ENCODE measurements at regions not wholly inside any gene's neighbourhood (a gene's known extent, or its start where the extent isn't known, plus 50 kb on each side); places are given as distances from the start of the nearest gene placed in this dataset.
A peak's percentile ranks its signal among the peaks of the same experiment; 100 is the strongest.
"Not testable (repeated sequence)": the region's sequence is repeated elsewhere in the genome, so short reads cannot be mapped to it uniquely, and the experiment has no call there.

DNA sequence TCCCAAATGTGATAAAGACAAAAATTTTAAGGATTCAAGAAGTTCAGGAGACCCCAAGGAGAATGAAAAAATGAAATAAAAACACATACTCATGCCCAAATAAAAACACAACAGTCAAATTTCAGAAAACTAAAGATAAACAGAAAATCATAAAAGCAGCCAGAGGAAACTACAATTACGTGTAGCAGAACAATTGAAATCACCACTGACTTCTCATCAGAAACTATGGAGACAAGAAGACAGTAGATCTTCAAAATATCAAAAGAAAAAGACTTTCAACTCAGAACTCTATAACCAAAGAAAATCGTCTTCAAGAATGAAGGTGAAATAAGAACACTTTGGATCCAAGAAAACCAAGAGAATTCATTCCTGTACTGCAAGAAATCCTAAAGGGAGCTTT, 54.9 kb downstream of the DIO3 start:
- DNase-seq (ENCODE audit: low read depth), result no peak

DNA sequence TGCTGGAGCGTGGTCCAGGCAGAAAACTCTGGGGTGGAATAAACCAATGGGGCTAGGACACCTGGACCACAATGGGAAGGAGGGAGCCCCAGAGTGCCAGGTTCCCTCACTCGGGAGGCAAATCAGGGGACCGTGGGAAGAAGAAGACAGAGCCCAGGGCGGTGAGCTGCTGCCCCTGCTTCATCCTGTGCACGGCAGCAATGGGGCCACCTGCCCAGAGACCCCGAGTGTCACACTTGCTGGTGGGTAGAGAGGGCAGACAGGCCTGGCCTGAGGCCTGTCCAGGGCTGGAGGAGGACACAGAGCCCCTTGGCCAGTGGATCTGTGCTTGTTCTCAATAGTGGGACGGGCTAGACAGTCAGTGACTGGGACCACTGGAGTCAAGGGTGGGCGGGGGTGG, 58.2 kb downstream of the DIO3 start:
- no peak for DNase-seq (ENCODE audit: low read depth)

DNA sequence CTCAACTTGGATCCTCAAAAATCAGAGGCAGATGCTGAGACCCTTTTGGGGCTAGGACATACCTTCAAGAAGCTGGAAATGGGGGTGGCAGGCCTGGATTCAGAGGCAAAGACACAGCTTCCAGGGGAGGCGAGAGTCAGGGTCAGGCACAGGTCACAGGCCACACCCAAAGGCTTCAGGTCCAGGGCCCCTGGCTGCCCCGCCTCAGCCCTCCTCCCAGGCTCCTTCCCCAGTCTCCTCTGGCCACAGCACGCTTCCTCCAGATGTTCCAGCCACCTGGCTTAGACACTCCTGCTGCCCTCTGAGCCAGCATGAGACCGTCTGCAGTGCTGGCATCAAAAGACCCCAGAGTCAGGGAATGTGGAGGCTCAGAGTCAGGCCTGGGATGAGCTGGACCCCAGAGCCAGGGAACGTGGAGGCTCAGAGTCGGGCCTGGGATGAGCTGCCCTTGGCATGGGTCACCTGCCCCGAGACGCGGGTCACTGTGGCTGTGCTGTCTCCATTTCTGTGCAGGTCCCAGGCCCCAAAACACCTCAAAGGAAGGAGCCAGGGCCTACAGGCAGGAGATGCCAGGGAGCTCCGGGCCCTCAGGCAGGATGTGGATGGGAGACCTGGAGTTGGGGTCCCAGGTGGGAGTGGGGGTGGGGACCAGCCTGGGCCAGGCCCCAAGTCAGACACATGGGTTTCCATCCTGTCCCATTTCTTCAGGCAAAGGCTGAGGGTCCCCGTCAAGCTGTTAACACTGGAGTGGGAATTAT, 58.9 kb downstream of the DIO3 start:
- DNase-seq (ENCODE audit: low read depth), result no peak

DNA sequence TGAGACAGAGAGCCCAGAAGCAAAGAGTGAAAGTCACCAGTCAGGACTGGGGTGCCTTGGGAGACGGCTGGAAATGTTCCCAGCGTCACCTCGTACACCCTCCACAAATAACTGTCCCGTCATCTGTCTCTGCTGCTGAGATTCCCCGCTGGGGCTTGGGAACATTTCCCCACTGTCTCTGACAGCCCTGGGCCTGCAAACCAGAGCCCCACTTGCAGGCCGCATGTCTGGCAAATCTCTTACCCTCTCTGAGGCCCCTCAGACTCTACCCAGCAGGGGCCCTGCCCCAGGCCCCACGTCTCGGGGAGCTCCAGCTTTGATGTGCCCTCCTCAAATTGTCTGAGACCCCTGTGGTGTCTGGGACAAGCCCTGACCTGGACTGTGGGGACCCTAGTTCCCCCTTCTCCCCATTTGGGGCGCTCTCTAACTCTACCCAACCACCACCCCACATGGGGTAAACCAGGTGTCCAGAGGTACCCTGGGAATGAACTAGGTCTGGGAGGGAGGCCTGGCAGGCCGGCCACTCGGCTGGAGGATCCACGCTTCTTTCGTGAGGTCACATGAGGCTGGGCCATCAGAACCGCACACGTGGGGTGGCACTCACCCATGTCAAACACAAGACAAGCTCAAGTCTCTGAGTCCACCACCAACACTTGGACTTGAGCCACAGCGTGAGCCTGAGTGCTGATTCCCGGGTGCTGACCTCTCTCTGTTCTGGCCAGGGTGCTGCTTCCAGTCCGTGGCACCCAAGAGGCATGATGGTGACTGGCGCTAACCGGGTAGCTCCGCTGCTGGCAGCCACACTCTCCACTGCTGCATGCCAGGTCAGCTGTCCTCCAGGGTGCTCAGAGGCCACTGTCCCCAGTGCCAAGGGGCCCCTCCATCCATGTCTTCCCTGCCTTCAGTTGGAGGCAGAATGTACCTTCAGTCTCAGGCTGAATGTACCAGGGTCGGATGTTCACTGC, 59.8 kb downstream of the DIO3 start:
- DNase-seq (ENCODE audit: low read depth), result no peak

DNA sequence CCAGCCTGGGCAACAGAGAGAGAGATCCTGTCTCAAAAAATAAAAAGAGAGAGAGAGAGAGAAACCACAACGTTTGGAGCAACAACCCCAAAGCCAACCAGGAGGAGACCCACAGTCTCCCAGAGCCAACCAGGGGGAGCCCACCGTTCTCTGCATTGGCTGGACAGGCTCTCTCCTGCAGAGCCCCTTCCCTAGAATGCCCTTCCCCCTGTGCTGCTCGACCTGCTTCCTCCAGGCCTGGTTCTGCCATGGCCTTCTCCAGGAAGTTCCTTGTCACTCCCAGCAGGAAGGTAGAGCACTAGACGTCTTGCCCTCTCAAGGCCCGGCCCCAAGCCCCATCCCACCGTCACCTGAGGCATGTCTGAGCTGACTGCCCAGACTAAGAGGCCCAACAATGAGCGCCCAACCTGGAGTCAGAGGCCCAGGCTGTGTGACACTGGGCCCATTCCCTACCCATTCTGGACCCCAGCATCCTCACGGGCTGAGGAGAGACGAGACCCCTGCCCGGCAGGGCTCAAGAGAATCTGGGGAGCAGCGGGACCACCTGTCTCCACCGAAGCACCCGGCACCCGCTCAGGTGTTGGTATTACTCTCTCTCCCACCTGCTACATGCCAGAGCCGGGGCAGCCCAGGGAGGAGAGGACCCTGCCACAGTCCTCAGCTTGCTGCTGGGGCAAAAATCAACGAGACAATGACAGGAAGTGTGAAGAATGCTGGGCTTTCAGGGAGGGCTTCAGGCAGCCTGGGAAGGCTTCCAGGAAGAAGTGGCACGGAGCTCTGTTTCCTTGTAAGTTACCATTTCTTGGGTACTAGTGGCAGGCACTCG, 61.2 kb downstream of the DIO3 start:
- DNase-seq (ENCODE audit: low read depth), result no peak

DNA sequence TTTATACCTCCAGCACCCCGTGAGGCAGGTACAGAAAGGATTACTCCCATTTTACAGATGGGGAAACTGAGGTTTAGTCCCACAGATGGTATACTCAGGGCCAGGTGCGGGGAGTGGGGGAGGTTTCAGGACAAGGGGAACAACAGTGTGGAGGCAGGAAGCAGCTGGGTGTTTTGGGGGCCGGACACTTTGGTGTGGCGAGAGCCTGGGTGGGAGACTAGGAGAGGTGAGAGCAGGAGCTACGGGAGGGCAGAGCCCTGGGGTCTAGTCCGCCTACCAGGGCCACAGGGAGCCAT, 61.7 kb downstream of the DIO3 start:
- DNase-seq (ENCODE audit: low read depth), result no peak

DNA sequence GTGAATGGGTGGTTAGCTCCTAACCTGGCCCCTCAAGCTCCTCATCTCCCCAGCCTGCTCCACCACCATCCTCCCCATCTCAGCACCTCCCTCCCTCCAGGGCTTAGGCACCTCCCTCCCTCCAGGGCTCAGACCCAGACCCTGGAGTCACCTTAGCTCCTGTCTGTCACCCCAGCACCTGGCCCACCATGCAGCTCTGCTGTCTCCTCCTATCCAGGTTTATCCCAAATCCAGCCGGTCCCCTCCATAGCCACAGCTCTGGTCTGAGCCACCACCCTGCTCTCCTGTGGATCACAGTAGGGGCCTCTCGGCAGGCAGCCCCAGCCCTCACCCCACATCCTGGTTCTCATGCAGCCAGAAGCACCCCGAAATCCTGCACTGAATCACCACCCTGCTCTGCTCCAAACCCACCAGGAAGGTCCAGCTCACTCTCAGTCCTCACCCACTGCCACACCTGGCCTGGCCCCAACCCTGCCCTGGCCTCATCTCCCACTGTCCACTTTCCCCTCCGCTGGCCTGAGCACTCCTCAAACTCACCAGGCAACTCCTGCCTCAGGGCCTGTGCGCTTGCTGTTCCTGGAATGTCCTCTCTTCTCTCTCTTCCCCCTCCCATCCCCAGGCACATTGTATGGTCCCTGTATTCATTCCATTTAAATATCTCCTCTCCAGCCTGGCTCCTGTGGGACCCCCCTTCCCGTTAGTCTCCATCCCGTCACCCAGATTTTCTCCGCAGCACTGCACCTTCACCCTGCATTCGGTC, 62.6 kb downstream of the DIO3 start:
- DNase-seq (ENCODE audit: low read depth), result no peak

DNA sequence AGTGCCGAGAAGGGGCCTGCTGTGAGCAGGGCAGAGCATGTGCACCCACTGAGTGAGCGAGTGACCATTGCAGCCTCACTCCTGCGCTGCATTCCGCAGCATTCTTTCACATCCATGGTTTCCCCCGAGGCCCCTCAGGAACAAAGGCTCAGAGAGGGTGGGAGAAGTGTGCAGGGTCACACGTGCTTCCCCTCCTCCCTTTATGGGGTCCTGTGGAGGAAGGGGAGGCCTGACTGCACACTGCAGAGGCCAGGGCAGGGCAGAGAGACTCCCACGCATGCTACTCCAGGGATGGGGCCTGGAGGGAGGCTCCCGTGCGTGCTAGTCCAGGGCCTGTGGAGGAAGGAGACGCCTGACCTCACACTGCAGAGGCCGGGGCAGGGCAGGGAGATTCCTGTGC, 63.2 kb downstream of the DIO3 start:
- DNase-seq (ENCODE audit: low read depth), result no peak

DNA sequence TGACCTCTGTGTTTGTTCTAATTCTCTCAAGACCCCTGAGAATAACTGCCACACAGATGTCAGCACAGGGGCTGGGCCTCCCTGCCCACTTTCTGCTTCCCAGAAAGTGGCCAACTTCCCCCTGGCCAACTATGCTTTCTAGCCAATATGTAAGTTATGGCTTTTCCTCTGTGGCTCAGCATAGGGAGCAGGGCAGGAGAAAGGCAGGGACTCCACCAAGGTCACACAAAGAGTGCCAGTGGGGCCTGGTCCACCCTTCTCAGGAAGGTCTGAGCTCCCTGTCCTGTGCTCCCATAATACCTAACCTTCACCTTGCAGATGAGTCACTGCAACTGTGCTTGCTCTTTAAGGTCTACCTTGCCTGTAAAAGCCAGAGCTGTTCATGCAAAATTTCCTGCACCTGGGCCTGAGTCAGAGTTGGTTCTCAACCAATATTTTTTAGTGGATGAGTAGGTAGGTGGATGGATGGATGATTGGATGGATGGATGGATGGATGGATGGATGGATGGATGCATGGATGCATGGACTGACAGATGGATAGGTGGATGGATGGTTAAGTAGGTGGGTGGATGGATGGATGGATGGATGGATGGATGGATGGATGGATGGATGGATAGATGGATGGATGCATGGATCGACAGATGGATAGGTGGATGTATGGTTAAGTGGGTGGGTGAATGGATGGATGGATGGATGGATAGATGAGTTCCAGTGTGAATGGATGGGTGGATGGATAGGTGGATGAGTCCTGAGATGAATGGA, 64.2 kb downstream of the DIO3 start:
- DNase-seq (ENCODE audit: low read depth), result no peak

DNA sequence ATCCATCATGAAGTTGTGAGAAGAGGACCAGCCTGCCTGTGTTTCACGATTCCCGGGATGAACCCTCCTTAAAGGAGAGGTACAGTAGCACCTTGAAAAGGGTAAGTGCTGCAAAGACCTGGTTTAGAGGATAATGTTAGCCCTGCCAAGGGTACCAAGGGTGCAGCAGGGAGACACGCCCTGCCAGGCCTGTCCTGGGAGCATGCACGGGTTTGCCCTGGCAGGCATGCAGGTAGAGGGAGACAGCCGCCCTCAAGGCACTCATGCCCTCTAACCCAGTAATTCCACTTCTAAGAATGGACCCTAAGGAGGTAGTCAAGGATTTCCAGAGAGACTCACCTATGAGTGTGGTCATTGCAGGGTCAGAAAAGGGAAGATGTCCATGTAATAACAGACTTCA, 65.0 kb downstream of the DIO3 start:
- no peak for DNase-seq (ENCODE audit: low read depth)

DNA sequence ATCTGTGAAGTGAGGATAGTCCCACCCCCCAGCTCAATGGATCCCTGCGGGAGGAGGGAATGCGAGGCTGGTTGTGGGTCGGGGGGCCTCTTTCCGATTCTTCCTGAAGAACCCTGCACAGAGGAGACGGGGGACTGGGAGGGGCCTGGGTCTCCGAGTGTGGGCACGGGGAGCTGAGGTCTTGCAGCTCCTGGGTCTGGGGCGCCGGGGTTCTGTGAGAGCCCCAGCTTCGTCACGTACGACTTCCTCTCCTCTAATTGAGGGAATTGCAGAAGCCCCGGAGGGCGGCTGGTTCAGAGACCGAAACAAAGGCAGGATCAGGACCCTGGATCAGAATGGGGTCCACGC, 66.6 kb downstream of the DIO3 start:
- DNase-seq (ENCODE audit: low read depth), result no peak

DNA sequence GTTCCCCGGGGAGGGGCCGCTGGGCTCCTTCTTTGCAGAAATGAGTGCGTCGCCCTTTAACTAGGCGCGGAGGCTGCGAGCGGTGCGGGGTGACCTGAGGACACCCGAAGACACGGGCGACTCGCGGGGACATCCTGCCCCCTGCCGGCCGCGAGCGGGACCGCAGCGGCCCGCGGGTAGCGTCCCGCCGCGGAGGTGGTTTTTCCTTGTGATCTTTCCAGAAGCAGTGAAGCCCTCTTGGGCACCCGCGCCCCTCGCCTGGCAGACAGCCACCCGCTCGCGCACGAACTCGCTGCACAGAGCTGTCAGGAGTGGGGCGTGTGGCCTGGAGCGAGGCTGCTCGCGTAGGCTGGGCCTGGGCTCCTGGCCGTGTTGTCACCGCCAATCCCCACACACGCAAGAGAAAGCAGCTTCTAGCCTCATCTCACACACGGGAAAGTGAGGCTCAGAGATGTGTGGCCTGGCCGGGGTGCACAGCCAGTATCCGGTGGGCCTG, 67.2 kb downstream of the DIO3 start:
- DNase-seq (ENCODE audit: low read depth), result peak; percentile 66

DNA sequence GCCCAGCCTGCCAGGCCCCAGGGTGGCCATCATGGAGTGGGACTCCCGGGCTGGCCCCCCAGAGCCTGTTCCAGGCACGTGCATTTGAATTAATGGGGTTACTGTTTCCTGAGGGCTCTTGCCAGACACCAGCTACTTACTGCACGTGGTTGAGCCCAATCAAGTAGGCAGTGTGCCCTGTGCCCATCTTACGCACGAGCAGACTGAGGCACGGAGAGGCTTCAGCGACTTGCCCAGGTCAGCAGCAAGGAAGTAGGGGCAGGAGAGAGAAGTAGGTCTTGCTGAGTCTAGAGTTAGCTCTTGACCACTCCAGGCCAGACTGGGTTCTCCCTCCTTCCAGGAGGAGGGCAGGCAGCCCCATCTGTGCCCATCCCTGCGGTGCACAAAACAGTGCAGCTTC, 67.7 kb downstream of the DIO3 start:
- no peak for DNase-seq (ENCODE audit: low read depth)

DNA sequence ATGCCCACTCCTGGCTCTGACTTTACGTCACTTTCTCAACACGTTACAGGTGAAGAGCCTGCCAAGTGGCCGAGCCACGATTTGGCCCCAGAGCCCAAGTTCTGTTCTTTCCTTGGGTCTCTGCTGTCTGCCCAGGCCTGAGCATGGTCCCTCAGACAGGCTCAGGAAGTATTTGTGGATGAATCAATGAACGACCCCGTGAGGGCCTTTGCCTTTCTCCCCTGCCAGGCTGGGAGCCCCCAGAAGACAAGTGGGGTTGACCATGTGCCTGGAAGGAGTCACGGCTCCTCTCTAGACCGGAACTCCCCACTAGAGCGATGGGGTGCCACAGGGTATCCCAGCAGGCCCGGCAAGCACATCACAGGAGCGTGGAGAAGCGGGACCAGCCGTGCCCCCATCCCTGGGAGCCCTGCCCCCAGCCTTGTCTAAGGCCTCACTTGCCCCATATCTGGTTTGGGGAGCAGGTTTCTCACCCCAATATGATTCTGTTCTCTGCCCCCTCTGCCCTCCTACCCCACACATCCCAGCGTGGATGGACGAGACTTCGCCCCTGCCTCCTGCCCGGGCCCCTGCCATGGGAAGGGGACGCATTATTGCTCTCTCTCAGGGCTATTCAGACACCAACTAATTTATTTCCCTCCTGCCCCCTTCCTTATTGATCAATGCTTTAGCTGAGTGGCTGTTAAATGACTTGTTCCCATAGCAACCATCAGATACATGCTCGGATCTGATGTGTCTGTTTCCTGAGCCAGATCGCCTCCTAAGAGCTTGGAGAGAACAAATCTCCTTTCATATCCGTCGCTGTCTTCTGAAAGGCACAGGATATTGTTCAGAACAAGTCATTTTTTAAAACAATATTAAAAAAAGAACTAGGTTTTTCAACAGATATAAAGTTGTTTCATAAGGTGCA, 69.0 kb downstream of the DIO3 start:
- DNase-seq (ENCODE audit: low read depth), result no peak

DNA sequence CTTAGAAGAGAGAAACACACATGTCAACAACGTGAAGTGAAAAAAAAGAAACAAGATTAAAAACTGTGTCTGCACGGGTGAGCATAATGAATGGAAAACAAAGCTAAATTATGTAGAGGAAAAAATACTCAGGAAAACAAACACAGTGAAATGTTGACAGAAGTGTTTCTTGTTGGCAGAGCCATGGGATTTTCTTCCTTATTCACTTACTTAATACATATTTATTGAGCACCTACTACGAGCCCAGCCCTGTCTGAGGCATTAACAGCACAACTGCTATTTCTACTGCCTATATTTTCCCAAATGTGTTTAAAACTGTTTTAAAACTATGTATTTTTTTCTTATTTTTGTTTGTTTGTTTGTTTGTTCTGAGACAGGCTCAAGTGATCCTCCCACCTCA, 69.9 kb downstream of the DIO3 start:
- no peak for DNase-seq (ENCODE audit: low read depth)

DNA sequence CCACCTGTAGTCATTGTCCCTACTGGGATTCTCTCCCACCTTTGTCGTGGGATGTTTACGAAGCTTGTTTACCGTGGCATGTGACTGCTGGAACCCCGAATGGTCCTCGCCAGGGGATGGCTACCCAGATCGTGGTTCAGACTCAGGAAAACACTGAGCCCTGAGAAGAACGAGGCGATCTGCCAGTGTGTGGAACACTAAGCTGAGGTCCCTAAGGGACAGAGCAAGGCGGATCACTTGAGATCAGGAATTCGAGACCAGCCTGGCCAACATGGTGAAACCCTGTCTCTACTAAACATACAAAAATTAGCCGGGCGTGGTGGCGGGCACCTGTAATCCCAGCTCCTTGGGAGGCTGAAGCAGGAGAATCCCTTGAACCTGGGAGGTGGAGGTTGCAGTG, 70.7 kb downstream of the DIO3 start:
- DNase-seq (ENCODE audit: low read depth), result not testable (repeated sequence)

DNA sequence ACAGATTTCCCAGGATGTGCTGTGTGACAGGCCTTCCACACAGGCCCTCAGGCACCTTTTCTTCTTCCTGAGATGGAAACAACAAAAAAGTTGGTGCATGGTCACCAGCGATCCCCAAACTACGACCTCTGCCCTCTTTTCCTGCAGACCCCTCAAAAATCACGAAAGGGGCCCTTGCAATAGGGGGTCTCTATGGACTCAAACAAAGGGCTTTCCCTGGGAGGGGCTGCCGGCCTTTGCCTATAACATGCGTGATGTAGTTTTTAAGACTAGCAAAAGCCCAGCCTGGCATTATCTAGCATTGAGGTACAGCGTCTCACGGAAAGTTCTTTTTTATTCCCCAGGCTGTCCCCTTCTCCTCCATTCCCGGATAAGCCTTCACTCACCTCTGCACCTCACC, 71.2 kb downstream of the DIO3 start:
- no peak for DNase-seq (ENCODE audit: low read depth)

DNA sequence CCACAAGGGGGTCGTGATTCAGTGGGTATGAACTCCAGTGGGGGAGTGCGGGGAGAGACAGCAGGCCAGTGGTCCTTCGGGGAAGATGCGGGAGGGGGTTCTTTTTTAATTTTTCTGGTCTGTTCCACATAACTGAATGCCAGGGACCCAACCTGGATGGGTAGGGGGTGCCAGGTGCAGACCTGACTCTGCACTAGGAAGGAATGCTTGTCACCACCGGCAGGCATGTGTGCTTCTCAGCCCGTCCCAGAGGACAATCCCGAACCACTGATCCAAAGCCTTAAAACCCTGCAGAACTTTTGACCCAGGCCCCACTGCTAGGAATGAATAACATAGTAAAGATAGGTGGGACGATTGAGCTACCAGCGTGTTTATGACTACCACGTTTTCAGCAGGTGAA, 72.0 kb downstream of the DIO3 start:
- no peak for DNase-seq (ENCODE audit: low read depth)

DNA sequence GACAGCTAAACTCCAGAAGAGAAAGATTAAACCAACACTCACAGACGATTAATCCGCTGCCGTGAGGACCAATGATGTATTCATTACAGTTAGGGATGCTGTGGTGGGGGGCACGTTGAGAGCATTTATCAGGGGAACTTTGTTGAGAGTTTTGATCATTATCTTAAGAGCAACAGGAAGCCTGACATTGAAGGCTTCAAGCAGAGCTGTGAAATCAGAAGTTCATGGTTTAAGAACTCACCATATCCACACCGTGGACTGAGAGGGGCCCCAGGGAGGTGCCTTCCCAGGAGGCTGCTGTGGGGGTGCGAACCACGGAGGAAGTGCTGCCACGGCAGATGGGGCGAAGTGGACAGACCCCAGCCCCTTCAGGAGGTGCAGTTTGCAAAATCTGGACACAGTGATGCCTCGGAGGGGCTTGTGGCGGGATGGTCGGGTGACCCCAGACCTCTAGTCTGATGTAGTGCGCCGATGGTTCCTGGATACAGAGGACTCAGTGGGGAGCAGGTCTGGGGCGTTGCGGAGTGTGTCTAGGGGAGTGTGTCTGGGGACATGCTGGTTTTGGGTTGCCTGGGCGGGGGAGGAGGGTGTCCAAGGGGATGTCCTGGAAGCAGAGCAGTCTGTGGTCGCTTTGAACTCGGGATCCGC, 73.0 kb downstream of the DIO3 start:
- DNase-seq (ENCODE audit: low read depth), result no peak

Measured in myocyte (in vitro differentiated cells).